HG02885 (cell line): ENCODE measurements at regions not wholly inside any gene's neighbourhood (a gene's known extent, or its start where the extent isn't known, plus 50 kb on each side); places are given as distances from the start of the nearest gene placed in this dataset.

Experiments used
- ATAC-seq: cut with Tn5 transposase; IDR thresholded peaks from one replicate; pipeline ENCODE4 v1.9.1; 2021; ENCODE audit warnings: mild to moderate bottlenecking; ENCODE audit not compliant: unreplicated experiment, poor library complexity

- no peak for ATAC-seq
Observed at GRCh38 chr5:135208903-135209721, 175.1 kb upstream of the PITX1 start.

- ATAC-seq: no peak
Observed at GRCh38 chr5:135208555-135208902, 174.5 kb upstream of the PITX1 start.

GRCh38 chr5:135207866-135208265, 173.8 kb upstream of the PITX1 start:
- no peak for ATAC-seq

- no peak for ATAC-seq
Observed at GRCh38 chr5:135206862-135207261, 172.8 kb upstream of the PITX1 start.

- ATAC-seq: no peak
Observed at GRCh38 chr5:135205632-135206349, 171.8 kb upstream of the PITX1 start.

GRCh38 chr5:135204151-135204600, 170.1 kb upstream of the PITX1 start:
- no peak for ATAC-seq

GRCh38 chr5:135203593-135204036, 169.6 kb upstream of the PITX1 start:
- no peak for ATAC-seq

- no peak for ATAC-seq
Observed at GRCh38 chr5:135203019-135203418, 169.0 kb upstream of the PITX1 start.

GRCh38 chr5:135199919-135200318, 165.9 kb upstream of the PITX1 start:
- ATAC-seq: no peak

GRCh38 chr5:135196483-135196882, 162.5 kb upstream of the PITX1 start:
- no peak for ATAC-seq

- no peak for ATAC-seq
Observed at GRCh38 chr5:135195270-135195608, 161.2 kb upstream of the PITX1 start.

GRCh38 chr5:135194573-135195269, 160.7 kb upstream of the PITX1 start:
- no peak for ATAC-seq

GRCh38 chr5:135194126-135194488, 160.1 kb upstream of the PITX1 start:
- no peak for ATAC-seq

- ATAC-seq: no peak
Observed at GRCh38 chr5:135193213-135194125, 159.4 kb upstream of the PITX1 start.

GRCh38 chr5:135192351-135192750, 158.3 kb upstream of the PITX1 start:
- ATAC-seq: no peak

- ATAC-seq: peak; percentile 90
Observed at GRCh38 chr5:135191084-135191826, 157.2 kb upstream of the PITX1 start.

GRCh38 chr5:135190416-135191083, 156.5 kb upstream of the PITX1 start:
- no peak for ATAC-seq

- ATAC-seq: no peak
Observed at GRCh38 chr5:135189024-135189423, 155.0 kb upstream of the PITX1 start.
